BLaER1 treated with 17β-estradiol and CSF1 and Interleukin-3, amounts not matched to agents 10 nM and 100 nM (cell line): ENCODE measurements at regions not wholly inside any gene's neighbourhood (a gene's known extent, or its start where the extent isn't known, plus 50 kb on each side); places are given as distances from the start of the nearest gene placed in this dataset.

Source experiments
- H3K27ac ChIP-seq, 11 experiments: shearing (Covaris generic); formaldehyde crosslinking; 2 replicates each; pipeline ENCODE4 v1.8.1; 2022
- H3K27me3 ChIP-seq, 11 experiments: shearing (Covaris generic); formaldehyde crosslinking; 2 replicates each; pipeline ENCODE4 v1.8.1; 2022
- H3K36me3 ChIP-seq, 11 experiments: shearing (Covaris generic); formaldehyde crosslinking; 2 replicates each; pipeline ENCODE4 v1.8.1; 2022
- H3K4me1 ChIP-seq, 10 experiments: shearing (Covaris generic); formaldehyde crosslinking; 2 replicates each; pipeline ENCODE4 v1.8.1; 2022
- H3K4me2 ChIP-seq, 11 experiments: shearing (Covaris generic); formaldehyde crosslinking; 2 replicates each; pipeline ENCODE4 v1.8.1; 2022
- H3K4me3 ChIP-seq, 10 experiments: shearing (Covaris generic); formaldehyde crosslinking; 2 replicates each; pipeline ENCODE4 v1.8.1; 2022
- H3K9ac ChIP-seq, 11 experiments: shearing (Covaris generic); formaldehyde crosslinking; 2 replicates each; pipeline ENCODE4 v1.8.1; 2022
- H3K9me3 ChIP-seq, 11 experiments: shearing (Covaris generic); formaldehyde crosslinking; replicated peaks in 1 of 11; 2 replicates each; pipeline ENCODE4 v1.8.1; 2022
- H4K20me1 ChIP-seq, 11 experiments: shearing (Covaris generic); formaldehyde crosslinking; 2 replicates each; pipeline ENCODE4 v1.8.1; 2022
- Cebpa-rat ChIP-seq, 11 experiments: shearing (Covaris generic); IDR thresholded peaks; 2 replicates each; pipeline ENCODE4 v1.8.1; 2022

DNA sequence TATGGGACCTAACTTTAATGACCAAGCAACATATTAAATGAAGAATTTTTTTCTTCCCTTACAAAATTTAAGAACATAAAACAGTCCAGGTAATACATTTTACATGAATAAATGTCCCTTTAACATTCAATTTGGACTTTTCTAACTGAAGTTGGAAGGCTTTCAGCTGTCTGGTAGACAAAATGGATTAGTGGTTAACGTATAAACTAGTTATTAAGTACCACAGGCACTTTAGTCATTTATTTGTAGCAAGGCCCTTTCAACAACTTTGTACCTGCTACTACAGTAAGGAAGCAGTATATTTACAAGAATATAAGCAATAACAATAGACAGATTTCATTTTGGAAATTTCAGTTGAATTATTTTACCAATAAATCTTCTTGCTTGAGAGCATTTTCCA, 152.5 kb upstream of the TENT5D start:
- no peak overlapping the region for H3K4me3 ChIP-seq
- H3K27ac ChIP-seq, result no peak overlapping the region
- peaks cover 53 to 99% (median 86%) of the 10 kb centered on the region in 11 experiments for H3K27me3 ChIP-seq
- no peaks in the 10 kb centered on the region; a peak in 2 of 22 replicates for H4K20me1 ChIP-seq
- no peak overlapping the region for H3K9ac ChIP-seq
- H3K36me3 ChIP-seq, result no peaks in the 10 kb centered on the region
- TF ChIP-seq Cebpa-rat (IDR thresholded peaks at IDR 0.05), result no peak
- H3K9me3 ChIP-seq, result no peaks in the 10 kb centered on the region
- no peaks in the 10 kb centered on the region for H3K4me1 ChIP-seq
- no peak overlapping the region for H3K4me2 ChIP-seq

GRCh38 chrX:80282535-80282934, 137.7 kb upstream of the TENT5D start:
- Histone ChIP-seq H3K4me1 (no peaks in the 10 kb centered on the region), H3K27me3 (peaks cover 22 to 57% (median 47%) of the 10 kb centered on the region in 11 experiments), H3K27ac (no peak overlapping the region), H3K4me2 (no peak overlapping the region), H3K9me3 (peaks cover 0 to 5% (median 0%) of the 10 kb centered on the region in 11 experiments; a peak in 1 of 22 replicates), H3K36me3 (no peaks in the 10 kb centered on the region), H4K20me1 (peaks cover 0 to 5% (median 0%) of the 10 kb centered on the region in 11 experiments; a peak in 1 of 22 replicates), H3K9ac (no peak overlapping the region), H3K4me3 (no peak overlapping the region)
- no peak for TF ChIP-seq Cebpa-rat (IDR thresholded peaks at IDR 0.05)

DNA sequence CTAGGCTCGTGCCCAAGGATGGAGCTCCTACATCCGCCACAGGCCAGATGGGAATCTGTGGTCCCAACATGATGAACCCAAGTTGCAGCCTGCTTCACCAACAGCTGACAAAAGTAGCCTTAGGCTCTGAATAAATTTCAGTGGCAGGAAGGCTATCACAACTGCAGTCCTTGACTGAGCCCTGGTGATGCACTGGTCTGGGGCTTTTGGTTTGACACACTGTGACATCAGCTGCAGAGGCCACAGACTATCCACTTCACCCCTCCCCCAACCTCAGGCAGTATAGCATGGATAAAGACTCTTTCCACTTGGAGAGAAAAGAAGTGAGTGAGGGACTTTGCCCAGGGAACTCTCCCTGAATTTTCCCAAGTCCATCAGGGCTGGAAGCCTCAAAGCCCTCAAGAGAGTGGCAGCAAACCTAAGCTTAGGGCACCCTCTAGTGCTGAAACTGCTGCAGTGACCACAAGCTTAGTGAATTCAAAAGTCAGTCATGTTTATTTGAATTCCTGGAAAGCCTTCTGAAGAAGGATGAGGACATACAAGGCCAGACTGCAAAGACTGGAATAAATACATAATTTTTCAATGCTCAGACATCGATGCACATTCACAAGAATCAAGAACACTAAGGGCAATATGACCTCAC, 135.0 kb upstream of the TENT5D start:
- Histone ChIP-seq H3K9ac (no peak overlapping the region), H3K9me3 (no peaks in the 10 kb centered on the region), H3K4me1 (no peaks in the 10 kb centered on the region), H3K4me2 (no peak overlapping the region), H3K27me3 (peaks cover 41 to 78% (median 70%) of the 10 kb centered on the region in 11 experiments), H3K4me3 (no peak overlapping the region), H3K36me3 (no peaks in the 10 kb centered on the region), H3K27ac (no peak overlapping the region), H4K20me1 (peaks cover 0 to 5% (median 0%) of the 10 kb centered on the region in 11 experiments; a peak in 2 of 22 replicates)
- no peak for TF ChIP-seq Cebpa-rat (IDR thresholded peaks at IDR 0.05)

DNA sequence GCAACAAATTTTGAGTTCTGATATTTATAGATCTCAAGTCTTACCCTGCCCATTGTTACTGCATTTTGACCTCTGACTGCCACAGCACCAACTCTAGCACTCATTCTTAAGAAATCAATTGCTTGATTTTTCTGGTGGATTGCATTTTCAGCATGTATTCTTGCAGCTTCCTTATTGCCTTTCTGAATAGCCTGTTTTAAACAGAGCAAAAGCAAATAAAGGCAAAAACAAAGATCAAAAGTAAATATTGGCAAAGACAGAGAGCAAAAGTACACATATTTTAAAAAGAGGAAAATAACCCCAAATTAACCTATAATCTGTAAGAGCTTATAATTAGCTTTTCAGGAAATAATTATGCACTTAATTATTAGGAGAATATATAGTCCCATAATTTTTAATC, 129.4 kb upstream of the TENT5D start:
- H3K4me3 ChIP-seq, result no peak overlapping the region
- no peak for TF ChIP-seq Cebpa-rat (IDR thresholded peaks at IDR 0.05)

GRCh38 chrX:80293354-80293753, 126.9 kb upstream of the TENT5D start:
- H3K9ac ChIP-seq, result no peak overlapping the region
- H3K27me3 ChIP-seq, result peaks cover 25 to 65% (median 53%) of the 10 kb centered on the region in 11 experiments; a peak in 19 of 22 replicates
- no peak for TF ChIP-seq Cebpa-rat (IDR thresholded peaks at IDR 0.05)
- H3K4me3 ChIP-seq, result no peak overlapping the region
- H3K4me2 ChIP-seq, result no peak overlapping the region
- H4K20me1 ChIP-seq, result no peaks in the 10 kb centered on the region; a peak in 1 of 22 replicates
- H3K27ac ChIP-seq, result no peak overlapping the region
- H3K9me3 ChIP-seq, result peaks cover 0 to 4% (median 0%) of the 10 kb centered on the region in 11 experiments; a peak in 1 of 22 replicates
- H3K36me3 ChIP-seq, result no peaks in the 10 kb centered on the region
- H3K4me1 ChIP-seq, result no peaks in the 10 kb centered on the region

More for the DNA sequence above, 129.4 kb upstream of the TENT5D start:
- Histone ChIP-seq H3K4me2 (no peak overlapping the region), H4K20me1 (no peaks in the 10 kb centered on the region; a peak in 1 of 22 replicates), H3K9ac (no peak overlapping the region), H3K36me3 (no peaks in the 10 kb centered on the region), H3K9me3 (peaks cover 0 to 4% (median 0%) of the 10 kb centered on the region in 11 experiments; a peak in 1 of 22 replicates), H3K4me1 (no peaks in the 10 kb centered on the region), H3K27ac (no peak overlapping the region), H3K27me3 (peaks cover 26 to 69% (median 57%) of the 10 kb centered on the region in 11 experiments; a peak in 20 of 22 replicates)

GRCh38 chrX:80306007-80306406, 114.2 kb upstream of the TENT5D start:
- no peak overlapping the region for H3K4me2 ChIP-seq
- 0 out of 22 replicates have a peak, but pooled peaks cover 0 to 5% (median 0%) of the 10 kb centered on the region in 11 experiments for H4K20me1 ChIP-seq
- H3K27ac ChIP-seq, result no peak overlapping the region
- no peak overlapping the region for H3K9ac ChIP-seq
- no peaks in the 10 kb centered on the region for H3K36me3 ChIP-seq
- no peak for TF ChIP-seq Cebpa-rat (IDR thresholded peaks at IDR 0.05)
- peaks cover 65 to 99% (median 87%) of the 10 kb centered on the region in 11 experiments; a peak in 20 of 22 replicates for H3K27me3 ChIP-seq
- peaks cover 0 to 23% (median 12%) of the 10 kb centered on the region in 11 experiments; a peak in 14 of 22 replicates for H3K9me3 ChIP-seq
- H3K4me1 ChIP-seq, result no peaks in the 10 kb centered on the region
- H3K4me3 ChIP-seq, result no peak overlapping the region

DNA sequence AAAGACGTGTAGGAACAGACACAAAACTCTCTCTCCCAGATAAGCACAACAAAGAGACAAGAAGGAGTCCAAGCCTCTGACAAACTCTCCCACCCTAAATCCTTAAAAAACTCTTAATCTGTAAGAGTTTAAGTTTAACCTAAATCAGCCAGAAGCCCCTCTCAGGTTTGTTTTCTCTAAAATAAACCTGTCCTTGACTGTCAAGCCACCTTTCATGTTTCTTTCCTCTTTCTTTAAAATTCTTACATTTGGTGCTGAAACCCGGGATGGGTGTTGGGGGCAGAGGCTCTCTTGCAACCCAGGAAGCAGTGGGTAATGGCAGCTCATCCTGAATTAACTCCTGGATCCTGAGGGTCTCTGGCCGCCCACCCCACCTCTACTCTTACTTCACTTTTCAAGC, 107.8 kb upstream of the TENT5D start:
- Histone ChIP-seq H3K36me3 (no peaks in the 10 kb centered on the region), H3K27me3 (peaks cover 61 to 99% (median 88%) of the 10 kb centered on the region in 11 experiments)

DNA sequence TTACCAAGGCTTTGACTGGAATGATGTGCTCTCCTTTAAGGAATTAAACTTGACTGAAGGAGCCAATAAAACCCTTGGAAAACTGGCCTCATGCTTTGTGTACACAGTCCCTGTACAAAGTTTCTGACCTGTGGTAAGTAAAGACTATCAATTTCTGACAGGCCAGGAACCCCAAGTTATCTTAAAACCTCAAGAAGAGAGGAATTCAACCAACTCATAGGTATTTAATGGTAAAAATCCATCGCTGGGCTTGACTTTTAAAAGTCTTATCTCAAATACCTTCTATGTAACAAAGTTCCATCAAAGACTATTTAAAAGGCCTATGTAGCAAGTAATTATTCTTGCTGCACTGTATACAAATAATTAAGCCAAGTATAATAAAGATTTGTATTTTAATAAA, 103.7 kb upstream of the TENT5D start:
- Histone ChIP-seq H3K36me3 (no peaks in the 10 kb centered on the region), H3K27me3 (peaks cover 61 to 93% (median 80%) of the 10 kb centered on the region in 11 experiments), H3K4me1 (no peaks in the 10 kb centered on the region), H3K9ac (no peak overlapping the region), H3K27ac (no peak overlapping the region), H3K4me2 (no peak overlapping the region), H4K20me1 (no peaks in the 10 kb centered on the region), H3K4me3 (no peak overlapping the region), H3K9me3 (peaks cover 27 to 44% (median 34%) of the 10 kb centered on the region in 11 experiments)
- no peak for TF ChIP-seq Cebpa-rat (IDR thresholded peaks at IDR 0.05)

More for the DNA sequence above, 107.8 kb upstream of the TENT5D start:
- H3K9ac ChIP-seq, result no peak overlapping the region
- H3K9me3 ChIP-seq, result peaks cover 12 to 21% (median 17%) of the 10 kb centered on the region in 11 experiments
- H3K27ac ChIP-seq, result no peak overlapping the region
- no peak overlapping the region for H3K4me2 ChIP-seq
- no peaks in the 10 kb centered on the region for H3K4me1 ChIP-seq
- no peak for TF ChIP-seq Cebpa-rat (IDR thresholded peaks at IDR 0.05)
- H4K20me1 ChIP-seq, result no peaks in the 10 kb centered on the region
- no peak overlapping the region for H3K4me3 ChIP-seq

- Histone ChIP-seq H3K9ac (no peak overlapping the region), H3K27ac (no peak overlapping the region), H3K4me2 (no peak overlapping the region), H3K4me3 (no peak overlapping the region), H3K9me3 (peaks cover 25 to 43% (median 32%) of the 10 kb centered on the region in 11 experiments), H3K36me3 (no peaks in the 10 kb centered on the region), H3K27me3 (peaks cover 50 to 82% (median 73%) of the 10 kb centered on the region in 11 experiments), H3K4me1 (no peaks in the 10 kb centered on the region), H4K20me1 (no peaks in the 10 kb centered on the region)
- TF ChIP-seq Cebpa-rat (IDR thresholded peaks at IDR 0.05), result no peak
These were observed 102.6 kb upstream of the TENT5D start for GRCh38 chrX:80317646-80318045.
